ENCODE measurements at regions not wholly inside any gene's neighbourhood (a gene's known extent, or its start where the extent isn't known, plus 50 kb on each side); places are given as distances from the start of the nearest gene placed in this dataset.
"Not testable (repeated sequence)": the region's sequence is repeated elsewhere in the genome, so short reads cannot be mapped to it uniquely, and the experiment has no call there.

- TF ChIP-seq CTCF (IDR thresholded peaks at IDR 0.05): no peak
- Histone ChIP-seq H3K27ac (no peak overlapping the region), H3K4me1 (no peaks in the 10 kb centered on the region), H3K9me3 (no peaks in the 10 kb centered on the region), H3K36me3 (ENCODE audit: insufficient read depth in 1 of 2, low read depth in 1 of 2) (no peaks in the 10 kb centered on the region), H3K4me3 (no peak overlapping the region), H3K27me3 (ENCODE audit: insufficient read depth in 3 of 3, low read length in 2 of 3) (no peaks in the 10 kb centered on the region)
- intact Hi-C loops (cut with DNase I): no loop called here
- DNase-seq (no peak), ATAC-seq (no peak)
- WGBS, 3 donors: 64 to 71% (median 65%) methylated on average over 3 of the region's 3 CpGs
Observed at GRCh38 chr5:106796081-106796480, 874.7 kb downstream of the EFNA5 start.

- DNase-seq (no peak), ATAC-seq (no peak)
- TF ChIP-seq CTCF (IDR thresholded peaks at IDR 0.05): no peak
- Histone ChIP-seq H3K27ac (no peak overlapping the region), H3K9me3 (no peaks in the 10 kb centered on the region), H3K4me1 (no peaks in the 10 kb centered on the region), H3K27me3 (ENCODE audit: insufficient read depth in 3 of 3, low read length in 2 of 3) (no peaks in the 10 kb centered on the region), H3K4me3 (no peak overlapping the region), H3K36me3 (ENCODE audit: insufficient read depth in 1 of 2, low read depth in 1 of 2) (no peaks in the 10 kb centered on the region)
- intact Hi-C loops (cut with DNase I): no loop called here
- WGBS, 3 donors: 94 to 97% (median 96%) methylated on average over 1 of the region's 1 CpG
Observed at GRCh38 chr5:106784846-106785245, 885.9 kb downstream of the EFNA5 start.

- intact Hi-C loops (cut with DNase I): no loop called here
- TF ChIP-seq CTCF (IDR thresholded peaks at IDR 0.05): no peak
- 73 to 95% (median 79%) methylated on average over 2 of the region's 2 CpGs for WGBS, 3 donors
Observed at GRCh38 chr5:106780355-106780754, 890.4 kb downstream of the EFNA5 start.

GRCh38 chr5:106776515-106776914 is 894.2 kb downstream of the EFNA5 start:
- ATAC-seq; H3K36me3 ChIP-seq (ENCODE audit: insufficient read depth in 1 of 2, low read depth in 1 of 2); intact Hi-C loops (cut with DNase I); H3K27me3 ChIP-seq (ENCODE audit: insufficient read depth in 3 of 3, low read length in 2 of 3); H3K4me1 ChIP-seq; H3K27ac ChIP-seq; H3K4me3 ChIP-seq; DNase-seq; H3K9me3 ChIP-seq: not testable (repeated sequence)
- WGBS, 3 donors: 79 to 87% (median 86%) methylated on average over 6 of the region's 6 CpGs

More at GRCh38 chr5:106780355-106780754, 890.4 kb downstream of the EFNA5 start:
- DNase-seq: no peak
- Histone ChIP-seq H3K9me3 (no peaks in the 10 kb centered on the region), H3K4me1 (no peaks in the 10 kb centered on the region), H3K36me3 (ENCODE audit: insufficient read depth in 1 of 2, low read depth in 1 of 2) (no peaks in the 10 kb centered on the region), H3K27me3 (ENCODE audit: insufficient read depth in 3 of 3, low read length in 2 of 3) (no peaks in the 10 kb centered on the region), H3K27ac (no peak overlapping the region), H3K4me3 (no peak overlapping the region)
- ATAC-seq: no peak

GRCh38 chr5:106768392-106768791 is 902.3 kb downstream of the EFNA5 start:
- no peak overlapping the region for H3K4me3 ChIP-seq
- H3K27me3 ChIP-seq (ENCODE audit: insufficient read depth in 3 of 3, low read length in 2 of 3): no peaks in the 10 kb centered on the region
- H3K4me1 ChIP-seq: no peaks in the 10 kb centered on the region
- WGBS, 3 donors: 74 to 88% (median 80%) methylated on average over 4 of the region's 4 CpGs
- ATAC-seq: no peak
- H3K9me3 ChIP-seq: no peaks in the 10 kb centered on the region
- H3K36me3 ChIP-seq (ENCODE audit: insufficient read depth in 1 of 2, low read depth in 1 of 2): no peaks in the 10 kb centered on the region
- no peak for DNase-seq
- intact Hi-C loops (cut with DNase I): no loop called here
- no peak overlapping the region for H3K27ac ChIP-seq
- no peak for TF ChIP-seq CTCF (IDR thresholded peaks at IDR 0.05)
